Fibroblast of mammary gland (primary cell): ENCODE measurements at regions not wholly inside any gene's neighbourhood (a gene's known extent, or its start where the extent isn't known, plus 50 kb on each side); places are given as distances from the start of the nearest gene placed in this dataset.

Source experiments
- DNase-seq: peaks from one replicate; pipeline ENCODE4 v3.0.0-alpha.2; 2010; ENCODE audit warnings: low read depth
- H3K4me3 ChIP-seq: 2 replicates; pipeline ENCODE4 v1.5.1; 2011; ENCODE audit warnings: low read depth, mild to moderate bottlenecking, low read length, moderate library complexity; ENCODE audit not compliant: control insufficient read depth
- CTCF ChIP-seq: conservative IDR thresholded peaks from 2 replicates; pipeline ENCODE4 v1.5.1; 2011; ENCODE audit warnings: low read depth, low read length, inconsistent platforms; ENCODE audit not compliant: control insufficient read depth, insufficient read depth

- H3K4me3 ChIP-seq, result no peak overlapping the region
- DNase-seq, result no peak
- no peak for TF ChIP-seq CTCF
Measured at GRCh38 chr6:106908386-106908840, 66.1 kb downstream of the CD24 start.

GRCh38 chr6:106907754-106908153 is 66.8 kb downstream of the CD24 start:
- no peak for DNase-seq
- TF ChIP-seq CTCF, result no peak
- H3K4me3 ChIP-seq, result no peak overlapping the region

- DNase-seq, result no peak
- H3K4me3 ChIP-seq, result no peak overlapping the region
- no peak for TF ChIP-seq CTCF
Measured at GRCh38 chr6:106906232-106906631, 68.3 kb downstream of the CD24 start.

- TF ChIP-seq CTCF, result no peak
- H3K4me3 ChIP-seq, result no peak overlapping the region
- DNase-seq, result no peak
Measured at GRCh38 chr6:106903299-106903698, 71.2 kb downstream of the CD24 start.

- H3K4me3 ChIP-seq, result no peak overlapping the region
- DNase-seq, result no peak
- no peak for TF ChIP-seq CTCF
Measured at GRCh38 chr6:106901062-106901461, 73.5 kb downstream of the CD24 start.

GRCh38 chr6:106899697-106900096 is 74.8 kb downstream of the CD24 start:
- no peak for DNase-seq

More at GRCh38 chr6:106899697-106900096, 74.8 kb downstream of the CD24 start:
- no peak overlapping the region for H3K4me3 ChIP-seq
- no peak for TF ChIP-seq CTCF
